GM18907 (cell line): ENCODE measurements at regions not wholly inside any gene's neighbourhood (a gene's known extent, or its start where the extent isn't known, plus 50 kb on each side); places are given as distances from the start of the nearest gene placed in this dataset.

Experiments used
- ATAC-seq: cut with Tn5 transposase; IDR thresholded peaks from one replicate; pipeline ENCODE4 v1.9.1; 2021; ENCODE audit warnings: mild to moderate bottlenecking, moderate library complexity; ENCODE audit not compliant: unreplicated experiment

- ATAC-seq = no peak
These were observed 58.2 kb upstream of the STOX2 start for GRCh38 chr4:183846951-183847350.

GRCh38 chr4:183848805-183849204 lies 56.3 kb upstream of the STOX2 start:
- ATAC-seq = no peak

DNA sequence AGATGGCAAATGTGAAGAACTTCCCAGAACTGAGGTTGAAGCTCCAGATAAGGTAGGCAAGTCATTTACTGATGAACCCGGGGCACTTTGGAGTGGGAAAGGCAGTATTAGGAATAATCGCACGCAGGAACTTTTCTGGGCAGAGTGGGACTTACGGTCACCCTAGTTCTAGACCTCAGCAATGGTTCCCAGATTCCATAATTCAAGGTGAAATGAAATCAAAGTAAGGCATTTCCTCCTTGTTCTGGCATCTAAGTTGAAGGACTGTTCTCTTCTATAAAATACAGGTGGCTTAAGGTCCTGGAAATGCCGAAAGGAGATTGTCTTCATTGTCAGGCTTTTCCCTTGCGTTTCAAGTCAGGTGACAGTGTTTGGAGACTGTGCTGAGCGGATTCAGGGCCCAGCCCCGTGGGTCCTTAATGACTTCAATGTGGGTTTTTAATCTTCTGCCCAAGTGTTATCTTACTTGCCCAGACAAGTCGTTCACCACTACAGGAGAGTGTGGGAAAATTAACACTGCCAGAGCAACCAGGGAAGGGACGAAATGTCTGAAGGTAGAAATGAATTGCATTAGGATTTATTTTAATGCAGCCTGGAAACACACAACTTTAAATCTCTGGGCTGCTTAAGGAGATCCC lies 52.1 kb upstream of the STOX2 start:
- no peak for ATAC-seq

DNA sequence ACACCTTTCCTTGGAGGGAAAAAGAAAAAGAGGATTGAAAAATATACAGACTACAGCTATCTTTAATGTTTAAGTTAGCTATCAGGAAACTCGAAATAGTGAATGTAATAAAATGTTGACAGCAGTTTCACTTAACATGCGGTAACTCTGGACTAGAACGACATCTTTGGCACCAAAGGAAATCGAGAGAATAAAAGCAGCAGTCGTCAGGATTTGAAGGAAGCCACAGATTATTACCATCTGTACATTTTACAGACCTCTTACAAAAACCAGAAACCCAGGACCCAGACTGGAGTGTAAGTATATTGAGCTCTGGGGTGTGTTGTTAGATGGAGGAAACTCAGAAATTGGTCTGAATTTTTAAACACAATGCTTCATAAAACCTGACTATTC lies 51.6 kb upstream of the STOX2 start:
- no peak for ATAC-seq
